ENCODE measurements at regions not wholly inside any gene's neighbourhood (a gene's known extent, or its start where the extent isn't known, plus 50 kb on each side); places are given as distances from the start of the nearest gene placed in this dataset.

GRCh38 chr3:59698091-59698490 is 648.3 kb upstream of the CFAP20DC start:
- no peak overlapping the region for H3K27ac ChIP-seq
- no peaks in the 10 kb centered on the region for H3K27me3 ChIP-seq
- no peaks in the 10 kb centered on the region for H3K36me3 ChIP-seq
- DNase-seq (no peak), ATAC-seq (ENCODE audit: low FRiP score in 2 of 2) (no peak)
- TF ChIP-seq POLR2A (IDR thresholded peaks at IDR 0.05) (no peak), POLR2AphosphoS5 (IDR thresholded peaks at IDR 0.05) (no peak), EP300 (IDR thresholded peaks at IDR 0.05) (no peak)
- TF ChIP-seq, protein P1, sequence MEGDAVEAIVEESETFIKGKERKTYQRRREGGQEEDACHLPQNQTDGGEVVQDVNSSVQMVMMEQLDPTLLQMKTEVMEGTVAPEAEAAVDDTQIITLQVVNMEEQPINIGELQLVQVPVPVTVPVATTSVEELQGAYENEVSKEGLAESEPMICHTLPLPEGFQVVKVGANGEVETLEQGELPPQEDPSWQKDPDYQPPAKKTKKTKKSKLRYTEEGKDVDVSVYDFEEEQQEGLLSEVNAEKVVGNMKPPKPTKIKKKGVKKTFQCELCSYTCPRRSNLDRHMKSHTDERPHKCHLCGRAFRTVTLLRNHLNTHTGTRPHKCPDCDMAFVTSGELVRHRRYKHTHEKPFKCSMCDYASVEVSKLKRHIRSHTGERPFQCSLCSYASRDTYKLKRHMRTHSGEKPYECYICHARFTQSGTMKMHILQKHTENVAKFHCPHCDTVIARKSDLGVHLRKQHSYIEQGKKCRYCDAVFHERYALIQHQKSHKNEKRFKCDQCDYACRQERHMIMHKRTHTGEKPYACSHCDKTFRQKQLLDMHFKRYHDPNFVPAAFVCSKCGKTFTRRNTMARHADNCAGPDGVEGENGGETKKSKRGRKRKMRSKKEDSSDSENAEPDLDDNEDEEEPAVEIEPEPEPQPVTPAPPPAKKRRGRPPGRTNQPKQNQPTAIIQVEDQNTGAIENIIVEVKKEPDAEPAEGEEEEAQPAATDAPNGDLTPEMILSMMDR (IDR thresholded peaks at IDR 0.05): no peak
- no peaks in the 10 kb centered on the region for H3K4me1 ChIP-seq
- H3K4me3 ChIP-seq: no peak overlapping the region
- 88 to 91% methylated on average over 3 of the region's 3 CpGs for WGBS, 2 donors
- no peaks in the 10 kb centered on the region for H3K9me3 ChIP-seq

GRCh38 chr3:59696783-59697182 is 647.0 kb upstream of the CFAP20DC start:
- TF ChIP-seq POLR2A (IDR thresholded peaks at IDR 0.05): no peak
- TF ChIP-seq, protein P1 (IDR thresholded peaks at IDR 0.05): no peak
- no peak overlapping the region for H3K27ac ChIP-seq
- ATAC-seq (ENCODE audit: low FRiP score in 2 of 2): no peak

GRCh38 chr3:59695860-59696259 is 646.0 kb upstream of the CFAP20DC start:
- Histone ChIP-seq H3K4me1 (no peaks in the 10 kb centered on the region), H3K27me3 (no peaks in the 10 kb centered on the region), H3K9me3 (no peaks in the 10 kb centered on the region), H3K4me3 (no peak overlapping the region), H3K27ac (no peak overlapping the region), H3K36me3 (no peaks in the 10 kb centered on the region)
- ATAC-seq (ENCODE audit: low FRiP score in 2 of 2): no peak
- no peak for DNase-seq
- 78 to 93% methylated on average over 4 of the region's 4 CpGs for WGBS, 2 donors
- TF ChIP-seq, protein P1 (IDR thresholded peaks at IDR 0.05): no peak
- no peak for TF ChIP-seq POLR2AphosphoS5 (IDR thresholded peaks at IDR 0.05)
- TF ChIP-seq POLR2A (IDR thresholded peaks at IDR 0.05): no peak
- TF ChIP-seq EP300 (IDR thresholded peaks at IDR 0.05): no peak

More at GRCh38 chr3:59696783-59697182, 647.0 kb upstream of the CFAP20DC start:
- Histone ChIP-seq H3K36me3 (no peaks in the 10 kb centered on the region), H3K27me3 (no peaks in the 10 kb centered on the region), H3K4me1 (no peaks in the 10 kb centered on the region), H3K9me3 (no peaks in the 10 kb centered on the region), H3K4me3 (no peak overlapping the region)
- no peak for DNase-seq

- Histone ChIP-seq H3K27me3 (no peaks in the 10 kb centered on the region), H3K36me3 (no peaks in the 10 kb centered on the region), H3K4me1 (no peaks in the 10 kb centered on the region), H3K4me3 (no peak overlapping the region), H3K27ac (no peak overlapping the region), H3K9me3 (no peaks in the 10 kb centered on the region)
- TF ChIP-seq EP300 (IDR thresholded peaks at IDR 0.05) (no peak), POLR2AphosphoS5 (IDR thresholded peaks at IDR 0.05) (no peak), POLR2A (IDR thresholded peaks at IDR 0.05) (no peak)
- TF ChIP-seq, protein P1 (IDR thresholded peaks at IDR 0.05): no peak
- DNase-seq (no peak), ATAC-seq (ENCODE audit: low FRiP score in 2 of 2) (no peak)
- 59 to 65% methylated on average over 3 of the region's 3 CpGs for WGBS, 2 donors
These were observed 642.3 kb upstream of the CFAP20DC start for GRCh38 chr3:59692117-59692516.

DNA sequence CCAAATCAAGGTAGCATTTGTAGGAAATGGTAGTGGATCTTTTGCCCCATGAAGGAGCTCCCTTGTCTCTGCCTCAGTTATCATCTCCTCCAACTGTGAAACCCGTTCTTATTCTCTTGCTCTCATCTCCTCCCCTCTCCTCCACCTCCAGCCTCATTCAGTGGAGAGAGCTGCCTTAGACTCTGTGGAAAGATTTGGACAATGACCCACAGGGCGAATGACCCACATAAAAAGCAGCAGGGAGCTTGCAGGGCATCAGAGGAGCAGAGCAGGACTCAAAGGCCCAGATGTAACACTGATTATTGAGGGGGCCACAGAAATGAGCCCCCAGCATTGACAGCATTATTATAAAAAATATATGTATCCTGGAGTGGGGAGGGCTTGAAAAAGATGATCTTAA is 641.1 kb upstream of the CFAP20DC start:
- no peak for ATAC-seq (ENCODE audit: low FRiP score in 2 of 2)
- Histone ChIP-seq H3K4me3 (no peak overlapping the region), H3K9me3 (no peaks in the 10 kb centered on the region), H3K27ac (no peak overlapping the region), H3K4me1 (no peaks in the 10 kb centered on the region), H3K36me3 (no peaks in the 10 kb centered on the region), H3K27me3 (no peaks in the 10 kb centered on the region)
- 82 to 84% methylated on average over 2 of the region's 2 CpGs for WGBS, 2 donors
- TF ChIP-seq POLR2AphosphoS5 (IDR thresholded peaks at IDR 0.05) (no peak), EP300 (IDR thresholded peaks at IDR 0.05) (no peak), POLR2A (IDR thresholded peaks at IDR 0.05) (no peak)
- TF ChIP-seq, protein P1 (IDR thresholded peaks at IDR 0.05): no peak
- DNase-seq: no peak
